GM12878 (cell line): ENCODE measurements at regions not wholly inside any gene's neighbourhood (a gene's known extent, or its start where the extent isn't known, plus 50 kb on each side); places are given as distances from the start of the nearest gene placed in this dataset.

Experiments
- CREM ChIP-seq: IDR thresholded peaks from 2 replicates; pipeline ENCODE4 v1.6.1; 2014; ENCODE audit warnings: antibody characterized with exemption, low read depth
- GATAD2B ChIP-seq: fragments of 450-650 bp; conservative IDR thresholded peaks from 2 replicates; pipeline ENCODE4 v1.6.1; 2017; ENCODE audit warnings: low read depth, mild to moderate bottlenecking, moderate library complexity
- HDGF ChIP-seq: fragments of 450-650 bp; IDR thresholded peaks from 2 replicates; pipeline ENCODE4 v1.6.1; 2016; ENCODE audit warnings: antibody characterized with exemption
- KAT2A ChIP-seq: conservative IDR thresholded peaks from 2 replicates; pipeline ENCODE4 v1.6.1; 2011; ENCODE audit warnings: low read depth, low read length; ENCODE audit not compliant: control insufficient read depth
- TCF3 ChIP-seq: IDR thresholded peaks from 2 replicates; pipeline ENCODE4 v1.6.1; 2012; ENCODE audit warnings: low read depth, mild to moderate bottlenecking, low read length, borderline replicate concordance; ENCODE audit not compliant: insufficient read depth
- ZNF274 ChIP-seq: IDR thresholded peaks from one replicate; pipeline ENCODE4 v1.8.0; 2011; ENCODE audit not compliant: insufficient read length, insufficient read depth
- TF ChIP-seq, protein P1 (sequence below), 3 experiments: IDR thresholded peaks in 2 of 3; conservative IDR thresholded peaks in 1 of 3; 2 replicates each; pipeline ENCODE4 v1.5.1; 2011; ENCODE audit warnings: low read depth in 3 of 3, low read length in 3 of 3, mild to moderate bottlenecking in 3 of 3, control low read depth in 2 of 3, moderate library complexity in 2 of 3, inconsistent platforms in 1 of 3, mixed read lengths in 1 of 3; ENCODE audit not compliant: control insufficient read depth in 2 of 3, insufficient read depth in 1 of 3; ENCODE audit errors: extremely low read depth in 1 of 3

DNA sequence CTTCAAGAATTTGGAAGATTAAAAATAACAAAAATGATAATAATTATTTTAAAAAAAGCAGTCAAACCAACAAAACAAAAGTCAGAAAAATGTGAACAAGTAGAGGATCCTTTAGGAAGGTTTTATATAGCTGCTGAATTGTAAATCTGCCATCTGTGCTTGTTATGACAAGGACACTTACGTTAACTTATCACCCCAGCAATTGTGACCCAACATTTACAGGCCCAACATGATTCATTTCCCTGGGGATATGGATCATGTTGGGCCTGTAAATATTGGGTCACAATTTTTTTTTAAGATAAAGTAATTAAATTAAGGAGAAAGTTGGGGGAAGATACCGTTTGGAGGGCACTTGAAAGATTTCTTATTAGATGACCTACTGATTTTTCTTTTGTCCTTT, 261.4 kb upstream of the HABP2 start:
- TF ChIP-seq, protein P1, sequence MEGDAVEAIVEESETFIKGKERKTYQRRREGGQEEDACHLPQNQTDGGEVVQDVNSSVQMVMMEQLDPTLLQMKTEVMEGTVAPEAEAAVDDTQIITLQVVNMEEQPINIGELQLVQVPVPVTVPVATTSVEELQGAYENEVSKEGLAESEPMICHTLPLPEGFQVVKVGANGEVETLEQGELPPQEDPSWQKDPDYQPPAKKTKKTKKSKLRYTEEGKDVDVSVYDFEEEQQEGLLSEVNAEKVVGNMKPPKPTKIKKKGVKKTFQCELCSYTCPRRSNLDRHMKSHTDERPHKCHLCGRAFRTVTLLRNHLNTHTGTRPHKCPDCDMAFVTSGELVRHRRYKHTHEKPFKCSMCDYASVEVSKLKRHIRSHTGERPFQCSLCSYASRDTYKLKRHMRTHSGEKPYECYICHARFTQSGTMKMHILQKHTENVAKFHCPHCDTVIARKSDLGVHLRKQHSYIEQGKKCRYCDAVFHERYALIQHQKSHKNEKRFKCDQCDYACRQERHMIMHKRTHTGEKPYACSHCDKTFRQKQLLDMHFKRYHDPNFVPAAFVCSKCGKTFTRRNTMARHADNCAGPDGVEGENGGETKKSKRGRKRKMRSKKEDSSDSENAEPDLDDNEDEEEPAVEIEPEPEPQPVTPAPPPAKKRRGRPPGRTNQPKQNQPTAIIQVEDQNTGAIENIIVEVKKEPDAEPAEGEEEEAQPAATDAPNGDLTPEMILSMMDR (IDR thresholded peaks at IDR 0.05 in 2 of 3, conservative IDR thresholded peaks at IDR 0.05 in 1 of 3; ENCODE audit: control insufficient read depth in 2 of 3, extremely low read depth in 1 of 3, insufficient read depth in 1 of 3, low read depth in 3 of 3, low read length in 3 of 3) = no peak
- TF ChIP-seq GATAD2B (no peak), KAT2A (no peak), TCF3 (no peak), CREM (no peak), HDGF (no peak), ZNF274 (no peak)
